Activated naive CD4-positive, alpha-beta T cell treated with anti-CD3 and anti-CD28 coated beads, Interleukin-2, amount 50 U/mL, for 72 hours (primary cell): ENCODE measurements at regions not wholly inside any gene's neighbourhood (a gene's known extent, or its start where the extent isn't known, plus 50 kb on each side); places are given as distances from the start of the nearest gene placed in this dataset.
"Not testable (repeated sequence)": the region's sequence is repeated elsewhere in the genome, so short reads cannot be mapped to it uniquely, and the experiment has no call there.

Experiments used
- ATAC-seq, 2 donors: fragments of 150-1000 bp; cut with Tn5 transposase; 2 replicates each; pipeline ENCODE4 v1.10.0; 2021; ENCODE audit warnings: mild to moderate bottlenecking in 2 of 2, moderate library complexity in 2 of 2
- DNase-seq, 2 donors: peaks; one replicate each; pipeline ENCODE4 v3.0.0; 2021 to 2022; ENCODE audit warnings: low spot score in 2 of 2
- H3K27ac Mint-ChIP-seq, 2 donors: one replicate each; pipeline ENCODE4 v1.8.0; 2022; ENCODE audit warnings: mild to moderate bottlenecking in 2 of 2, mixed read lengths in 2 of 2
- H3K36me3 Mint-ChIP-seq, 2 donors: one replicate each; pipeline ENCODE4 v1.8.0; 2022; ENCODE audit warnings: mixed read lengths in 2 of 2
- H3K9me3 Mint-ChIP-seq, 2 donors: one replicate each; pipeline ENCODE4 v1.8.0; 2022; ENCODE audit warnings: mixed read lengths in 2 of 2

- no peak for DNase-seq
- ATAC-seq = no peak
- Mint-ChIP-seq H3K27ac (no peak overlapping the region), H3K36me3 (peaks cover 0 to 5% of the 10 kb centered on the region in 2 donors), H3K9me3 (peaks cover 0 to 6% of the 10 kb centered on the region in 2 donors)
These were observed 454.4 kb upstream of the TRPC7 start for GRCh38 chr5:136819526-136820302.

DNA sequence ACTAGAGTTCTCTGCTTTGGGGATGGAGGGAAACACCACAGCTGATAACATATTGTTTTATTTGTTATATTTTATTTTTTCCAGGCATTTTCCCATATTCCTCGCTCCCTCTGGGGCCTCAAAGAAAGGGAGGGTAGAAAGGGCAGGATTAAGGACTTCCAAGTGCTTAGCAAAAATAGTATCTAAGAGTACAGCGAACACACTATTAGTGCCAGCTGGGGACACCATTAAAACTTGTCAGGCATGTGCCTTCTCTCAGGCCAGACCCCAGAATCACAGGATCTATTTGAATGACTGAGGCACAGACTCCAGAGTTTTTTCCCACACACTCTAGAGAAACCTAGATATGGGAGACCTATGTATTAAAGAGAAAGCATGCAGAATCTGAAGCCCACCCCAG lies 451.0 kb upstream of the TRPC7 start:
- H3K36me3 Mint-ChIP-seq = peaks cover 0 to 5% of the 10 kb centered on the region in 2 donors
- no peak overlapping the region for H3K27ac Mint-ChIP-seq
- DNase-seq (no peak), ATAC-seq (no peak)
- H3K9me3 Mint-ChIP-seq = peaks cover 6 to 8% of the 10 kb centered on the region in 2 donors

DNA sequence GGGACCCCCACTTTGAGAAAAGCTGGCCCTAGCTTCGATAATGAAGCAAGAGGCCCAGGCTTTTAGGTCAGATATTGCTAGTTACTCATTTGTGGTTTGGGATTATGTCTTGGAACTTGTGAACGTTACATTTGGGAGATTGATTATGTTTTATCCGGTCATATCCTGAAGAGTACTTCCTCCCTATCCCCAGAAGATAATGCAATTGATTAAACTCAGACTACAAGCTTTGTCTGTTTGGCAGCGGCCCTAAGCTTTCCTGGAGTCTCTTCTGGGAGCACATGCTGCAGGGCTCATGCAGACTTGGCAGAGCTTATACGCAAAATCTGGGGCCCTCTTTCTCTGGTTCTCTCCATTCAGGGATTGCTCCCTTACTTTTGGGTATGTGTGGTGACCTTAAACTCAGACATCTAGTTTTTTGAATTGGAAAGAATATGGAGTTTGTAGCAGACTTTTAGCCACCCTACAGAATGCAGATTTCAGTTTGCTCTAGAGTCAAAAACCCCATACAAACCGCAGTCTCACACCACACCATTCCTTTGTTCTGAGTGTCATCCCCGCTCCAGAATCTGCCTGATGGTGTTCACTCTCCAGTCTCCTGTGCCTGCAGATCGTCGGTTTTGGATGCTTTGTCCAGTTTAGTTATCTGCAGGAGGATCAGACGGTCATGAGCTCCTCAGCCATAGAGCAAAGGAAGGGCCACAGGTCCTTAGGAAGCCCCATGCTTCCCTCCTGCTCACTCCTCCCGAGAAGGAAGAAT lies 449.5 kb upstream of the TRPC7 start:
- H3K36me3 Mint-ChIP-seq = peaks cover 0 to 5% of the 10 kb centered on the region in 2 donors
- H3K27ac Mint-ChIP-seq = no peak overlapping the region
- peaks cover 6 to 8% of the 10 kb centered on the region in 2 donors for H3K9me3 Mint-ChIP-seq
- no peak for DNase-seq
- no peak for ATAC-seq

DNA sequence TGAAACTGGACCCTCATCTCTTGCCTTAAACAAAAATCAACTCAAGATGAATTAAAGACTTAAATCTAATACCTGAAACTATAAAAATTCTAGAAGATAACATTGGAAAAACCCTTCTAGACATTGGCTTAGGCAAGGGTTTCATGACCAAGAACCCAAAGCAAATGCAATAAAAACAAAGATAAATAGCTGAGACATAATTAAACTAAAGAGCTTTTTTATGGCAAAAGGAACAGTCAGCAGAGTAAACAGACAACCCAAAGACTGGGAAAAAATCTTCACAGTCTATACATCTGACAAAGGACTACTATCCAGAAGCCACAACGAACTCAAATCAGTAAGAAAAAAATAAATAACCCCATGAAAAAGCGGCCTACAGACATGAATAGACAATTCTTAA lies 446.9 kb upstream of the TRPC7 start:
- ATAC-seq, H3K36me3 Mint-ChIP-seq, H3K27ac Mint-ChIP-seq, DNase-seq: not testable (repeated sequence)
- H3K9me3 Mint-ChIP-seq = peaks cover 10 to 16% of the 10 kb centered on the region in 2 donors

GRCh38 chr5:136811551-136811950 lies 446.2 kb upstream of the TRPC7 start:
- peaks cover 0 to 5% of the 10 kb centered on the region in 2 donors for H3K36me3 Mint-ChIP-seq
- ATAC-seq = no peak
- peaks cover 10 to 16% of the 10 kb centered on the region in 2 donors for H3K9me3 Mint-ChIP-seq

GRCh38 chr5:136811086-136811485 lies 445.7 kb upstream of the TRPC7 start:
- ATAC-seq (no peak), DNase-seq (no peak)
- Mint-ChIP-seq H3K27ac (no peak overlapping the region), H3K9me3 (peaks cover 9 to 16% of the 10 kb centered on the region in 2 donors), H3K36me3 (peaks cover 0 to 5% of the 10 kb centered on the region in 2 donors)

More at GRCh38 chr5:136811551-136811950, 446.2 kb upstream of the TRPC7 start:
- DNase-seq = no peak
- H3K27ac Mint-ChIP-seq = no peak overlapping the region

DNA sequence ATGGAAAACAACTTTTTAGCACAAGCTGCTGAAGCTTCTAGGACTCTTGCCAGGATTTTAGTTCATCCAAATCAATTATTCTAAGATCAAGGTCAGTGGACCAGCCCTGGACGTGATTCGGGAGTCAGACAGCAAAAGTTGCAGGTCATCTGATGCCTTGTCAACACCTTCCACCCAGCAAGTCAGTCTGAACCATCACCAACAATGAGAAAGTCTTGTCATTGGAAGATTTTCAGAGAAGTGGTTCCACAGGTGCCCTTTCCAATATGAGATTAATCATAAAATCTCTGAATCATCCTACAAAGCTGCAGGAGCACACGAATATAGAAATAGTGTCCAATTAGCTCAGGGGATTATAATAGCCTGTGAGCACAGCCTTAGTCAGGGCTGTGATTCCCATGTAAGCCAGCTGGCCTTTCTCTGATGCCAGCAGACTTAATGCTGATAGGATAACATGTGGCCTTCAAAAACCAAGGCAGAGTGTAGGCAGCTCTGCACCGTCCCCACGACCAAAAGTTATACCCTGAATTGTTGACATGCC lies 445.0 kb upstream of the TRPC7 start:
- peaks cover 4 to 16% of the 10 kb centered on the region in 2 donors for H3K9me3 Mint-ChIP-seq
- no peak for ATAC-seq
- no peaks in the 10 kb centered on the region for H3K36me3 Mint-ChIP-seq
- H3K27ac Mint-ChIP-seq = no peak overlapping the region
- no peak for DNase-seq

GRCh38 chr5:136809382-136809781 lies 444.0 kb upstream of the TRPC7 start:
- peak overlapping the region in 1 of 2 donors; percentile 53 for H3K27ac Mint-ChIP-seq
- H3K9me3 Mint-ChIP-seq = peaks cover 4 to 21% of the 10 kb centered on the region in 2 donors
- DNase-seq (no peak), ATAC-seq (no peak)
- H3K36me3 Mint-ChIP-seq = peaks cover 0 to 3% of the 10 kb centered on the region in 2 donors

- peaks cover 4 to 23% of the 10 kb centered on the region in 2 donors for H3K9me3 Mint-ChIP-seq
- peaks cover 0 to 4% of the 10 kb centered on the region in 2 donors for H3K36me3 Mint-ChIP-seq
- DNase-seq (no peak), ATAC-seq (no peak)
- no peak overlapping the region for H3K27ac Mint-ChIP-seq
These were observed 443.4 kb upstream of the TRPC7 start for GRCh38 chr5:136808756-136809155.

GRCh38 chr5:136805466-136805865 lies 440.1 kb upstream of the TRPC7 start:
- peaks cover 4 to 15% of the 10 kb centered on the region in 2 donors for H3K9me3 Mint-ChIP-seq
- no peak overlapping the region for H3K27ac Mint-ChIP-seq
- DNase-seq = no peak
- peaks cover 0 to 4% of the 10 kb centered on the region in 2 donors for H3K36me3 Mint-ChIP-seq
- ATAC-seq = no peak

DNA sequence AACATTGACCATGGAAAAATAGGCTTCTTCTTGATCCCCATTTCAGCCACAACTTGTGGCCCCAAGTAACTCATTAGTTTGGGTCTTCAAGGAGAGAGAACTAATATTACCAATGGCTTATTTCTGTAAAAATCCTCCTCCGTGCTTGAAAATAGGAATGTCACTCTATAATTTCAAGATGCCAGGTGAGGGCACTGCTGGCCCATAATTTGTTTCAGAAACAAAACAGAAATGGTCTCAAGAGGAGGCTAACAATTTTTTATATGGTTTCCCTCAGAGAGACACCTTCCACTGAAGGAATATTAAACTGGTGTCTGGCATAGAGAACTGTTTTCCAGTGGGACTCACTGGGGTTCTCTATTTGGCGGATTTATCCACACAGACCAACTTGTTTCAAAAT lies 437.0 kb upstream of the TRPC7 start:
- ATAC-seq (no peak), DNase-seq (no peak)
- Mint-ChIP-seq H3K27ac (no peak overlapping the region), H3K9me3 (peaks cover 0 to 10% of the 10 kb centered on the region in 2 donors), H3K36me3 (peaks cover 0 to 4% of the 10 kb centered on the region in 2 donors)

- Mint-ChIP-seq H3K9me3 (peaks cover 4 to 15% of the 10 kb centered on the region in 2 donors), H3K27ac (no peak overlapping the region), H3K36me3 (peaks cover 0 to 4% of the 10 kb centered on the region in 2 donors)
- ATAC-seq (no peak), DNase-seq (no peak)
These were observed 434.5 kb upstream of the TRPC7 start for GRCh38 chr5:136799806-136800372.

DNA sequence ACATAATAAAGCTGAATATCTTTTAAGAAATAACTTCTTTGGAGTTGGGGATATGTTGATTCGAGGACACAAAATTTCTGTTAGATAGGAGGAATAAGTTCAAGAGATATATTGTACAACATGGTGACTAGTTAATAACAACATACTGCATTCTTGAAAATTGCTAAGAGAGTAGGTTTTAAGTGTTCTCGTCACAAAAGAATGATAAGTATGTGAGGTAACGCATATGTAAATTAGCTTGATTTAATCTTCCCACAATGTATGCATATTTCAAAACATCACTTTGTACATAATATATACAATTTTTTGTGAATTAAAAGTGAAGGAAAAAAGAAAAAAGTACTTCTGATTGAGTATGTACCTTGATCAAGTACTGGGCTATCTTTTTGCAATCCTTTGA lies 428.0 kb upstream of the TRPC7 start:
- peaks cover 8 to 17% of the 10 kb centered on the region in 2 donors for H3K9me3 Mint-ChIP-seq
- peaks cover 0 to 6% of the 10 kb centered on the region in 2 donors for H3K36me3 Mint-ChIP-seq
- DNase-seq (no peak), ATAC-seq (no peak)
- H3K27ac Mint-ChIP-seq = no peak overlapping the region

DNA sequence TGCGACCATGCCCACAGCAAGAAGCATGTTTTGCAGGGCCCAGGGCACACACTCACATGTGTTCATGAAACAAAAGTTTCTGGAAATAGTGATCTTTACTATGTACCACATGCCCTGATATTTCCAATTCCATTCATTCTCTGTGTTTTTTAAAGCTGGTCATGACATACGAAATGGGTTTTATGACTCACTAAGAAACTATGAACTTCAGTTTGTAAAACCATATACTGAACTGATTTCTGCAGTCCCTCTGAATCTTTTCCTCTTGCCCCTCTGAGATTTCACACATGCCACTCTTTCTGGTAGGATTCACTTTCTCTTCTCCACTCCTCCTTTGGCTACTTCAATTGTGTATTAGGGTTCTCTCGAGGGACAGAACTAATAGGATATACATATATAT lies 416.1 kb upstream of the TRPC7 start:
- ATAC-seq (no peak), DNase-seq (no peak)
- H3K27ac Mint-ChIP-seq = no peak overlapping the region
- H3K9me3 Mint-ChIP-seq = peaks cover 6 to 9% of the 10 kb centered on the region in 2 donors
- no peaks in the 10 kb centered on the region for H3K36me3 Mint-ChIP-seq

DNA sequence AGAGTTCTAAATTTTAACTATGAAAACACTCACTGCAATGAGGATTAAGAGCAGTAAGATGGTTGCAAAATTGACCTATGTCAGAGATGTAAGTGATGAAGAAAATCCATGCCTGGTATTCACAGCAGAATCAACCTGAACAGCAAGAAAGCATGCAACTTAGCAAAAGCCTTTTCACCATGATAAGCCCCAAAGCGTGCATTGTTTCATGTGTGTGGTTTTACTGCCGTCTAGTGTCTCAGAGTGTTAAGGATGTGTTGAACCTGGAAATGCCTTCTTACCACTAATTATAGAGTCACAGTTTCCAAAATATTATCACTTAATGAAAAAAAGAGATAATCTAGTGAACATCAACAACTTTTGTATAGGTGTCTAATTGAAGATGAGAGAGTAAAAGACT lies 415.2 kb upstream of the TRPC7 start:
- DNase-seq (no peak), ATAC-seq (no peak)
- Mint-ChIP-seq H3K9me3 (peaks cover 6 to 14% of the 10 kb centered on the region in 2 donors), H3K36me3 (no peaks in the 10 kb centered on the region), H3K27ac (no peak overlapping the region)

DNA sequence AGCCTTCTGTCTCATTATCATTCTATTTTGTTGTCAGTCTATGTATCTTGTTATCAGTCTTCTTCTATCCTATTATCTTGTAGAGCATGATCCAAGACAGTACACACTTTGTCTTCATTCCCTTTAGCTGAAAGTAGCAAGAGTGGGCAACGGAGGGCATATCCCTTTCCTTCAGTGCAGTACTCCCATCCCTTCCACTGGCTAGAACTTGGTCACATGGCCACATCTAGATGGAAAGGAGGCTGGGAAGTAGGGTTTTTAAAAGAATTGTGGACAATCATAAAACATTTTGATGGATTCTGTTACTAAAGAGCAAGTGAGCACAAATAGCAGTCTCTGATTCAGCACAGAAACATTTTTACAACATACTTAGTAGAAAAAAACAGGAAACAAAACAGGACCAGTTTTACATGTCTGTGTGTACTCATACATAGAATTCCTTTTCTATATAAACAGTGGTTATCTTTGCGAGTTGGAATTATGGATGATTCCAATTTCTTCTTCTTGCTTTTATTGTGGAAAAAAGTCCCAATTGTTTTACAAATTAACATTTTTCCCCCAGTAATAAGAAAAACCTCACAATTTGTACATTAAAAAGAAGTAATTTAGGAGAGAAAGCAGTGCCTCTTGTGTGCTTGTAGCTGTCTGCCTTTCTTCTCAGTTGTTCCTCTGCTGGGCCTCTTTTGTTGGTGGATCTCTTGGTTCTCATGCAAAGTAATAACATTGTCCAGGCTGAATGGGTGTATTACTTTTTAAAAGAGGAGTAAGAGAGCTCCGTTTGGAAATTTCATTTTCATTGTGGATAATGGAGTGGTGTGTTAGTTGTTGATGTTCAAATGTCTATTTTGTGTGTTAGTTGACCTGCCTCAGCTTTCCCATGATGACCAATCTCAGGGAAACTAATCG lies 410.9 kb upstream of the TRPC7 start:
- ATAC-seq = no peak
- DNase-seq = no peak
- Mint-ChIP-seq H3K9me3 (peaks cover 0 to 5% of the 10 kb centered on the region in 2 donors), H3K36me3 (no peaks in the 10 kb centered on the region), H3K27ac (no peak overlapping the region)
